T-helper 2 cell treated with Interferon-gamma antibody and Interleukin-4, amounts not matched to agents 100 ng/mL and 5 ng/mL, for 36 hours (primary cell): ENCODE measurements at regions not wholly inside any gene's neighbourhood (a gene's known extent, or its start where the extent isn't known, plus 50 kb on each side); places are given as distances from the start of the nearest gene placed in this dataset.

Source experiments
- intact Hi-C: fragments of 100-400 bp; cut with micrococcal nuclease; formaldehyde crosslinking; loops from one replicate; pipeline ENCODE4 v1.15.1; 2023

DNA sequence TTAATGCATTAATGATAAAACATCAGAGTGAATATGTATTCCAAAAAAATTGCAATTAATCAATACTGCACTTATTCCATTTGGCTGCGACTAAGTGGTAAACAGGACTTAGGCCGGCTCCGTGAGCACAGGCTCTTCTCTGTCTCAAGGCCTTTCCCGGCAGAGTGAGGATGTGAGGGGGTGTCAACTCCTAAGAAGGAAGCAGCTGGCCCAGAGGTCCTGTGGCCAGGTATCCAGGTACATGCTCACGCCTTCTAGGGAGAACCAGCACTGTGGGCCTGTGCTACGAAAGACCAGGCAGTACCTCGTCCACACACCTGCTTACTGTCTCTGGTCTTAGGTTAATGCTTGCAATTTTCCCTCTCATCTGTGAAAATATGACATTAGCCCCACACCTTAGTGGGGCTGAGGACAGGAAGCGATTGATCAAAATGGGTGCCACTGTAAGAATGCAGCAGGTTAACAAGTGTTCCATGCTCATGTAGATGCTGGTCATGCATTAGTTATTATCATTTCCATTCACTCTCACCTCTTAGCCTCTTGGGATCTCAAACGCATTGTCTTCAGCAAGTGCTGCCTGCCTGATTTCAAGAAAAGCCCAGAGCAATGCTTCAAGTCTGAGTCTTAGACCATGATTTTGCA is 175.3 kb downstream of the ABHD5 start:
- intact Hi-C loops, result no loop called here

DNA sequence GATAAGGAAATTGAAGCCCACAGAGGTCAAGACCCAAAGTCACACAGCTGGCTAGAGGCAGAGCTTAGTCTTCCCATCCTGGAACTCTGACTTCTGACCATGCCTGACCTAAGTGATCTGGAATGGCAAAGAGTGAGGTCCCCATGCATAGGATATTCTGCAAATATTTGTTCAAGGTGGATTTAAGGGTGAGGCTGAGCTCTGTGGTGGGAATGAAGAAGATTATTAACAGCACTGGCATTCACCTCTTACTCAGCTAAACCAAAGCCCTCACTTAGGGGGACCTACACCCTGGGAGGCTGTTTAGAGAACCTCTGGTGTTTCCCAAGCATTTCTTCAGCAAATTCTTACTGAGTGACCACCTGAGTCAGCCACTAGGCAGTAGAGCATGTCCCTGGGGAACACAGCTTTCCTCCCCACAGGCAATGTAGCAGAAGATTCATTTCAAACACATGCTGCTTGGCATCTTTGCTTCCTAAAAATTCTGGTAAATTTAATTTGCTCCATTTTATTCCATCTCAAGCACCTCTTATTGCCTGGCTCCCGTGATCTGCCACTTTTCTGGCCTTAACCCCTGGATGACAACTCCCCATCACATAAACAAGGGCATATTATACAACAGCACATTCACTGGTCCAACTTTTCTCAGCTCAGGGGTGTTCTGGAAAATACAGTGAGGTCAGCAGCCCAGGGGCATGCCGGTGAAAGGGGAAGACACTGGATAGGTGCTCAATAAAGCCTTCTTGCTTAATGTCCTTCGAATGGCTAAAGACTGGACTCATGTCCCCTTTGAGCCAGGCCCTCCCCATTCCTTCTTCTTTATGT is 176.0 kb downstream of the ABHD5 start:
- intact Hi-C loops, result no loop called here

DNA sequence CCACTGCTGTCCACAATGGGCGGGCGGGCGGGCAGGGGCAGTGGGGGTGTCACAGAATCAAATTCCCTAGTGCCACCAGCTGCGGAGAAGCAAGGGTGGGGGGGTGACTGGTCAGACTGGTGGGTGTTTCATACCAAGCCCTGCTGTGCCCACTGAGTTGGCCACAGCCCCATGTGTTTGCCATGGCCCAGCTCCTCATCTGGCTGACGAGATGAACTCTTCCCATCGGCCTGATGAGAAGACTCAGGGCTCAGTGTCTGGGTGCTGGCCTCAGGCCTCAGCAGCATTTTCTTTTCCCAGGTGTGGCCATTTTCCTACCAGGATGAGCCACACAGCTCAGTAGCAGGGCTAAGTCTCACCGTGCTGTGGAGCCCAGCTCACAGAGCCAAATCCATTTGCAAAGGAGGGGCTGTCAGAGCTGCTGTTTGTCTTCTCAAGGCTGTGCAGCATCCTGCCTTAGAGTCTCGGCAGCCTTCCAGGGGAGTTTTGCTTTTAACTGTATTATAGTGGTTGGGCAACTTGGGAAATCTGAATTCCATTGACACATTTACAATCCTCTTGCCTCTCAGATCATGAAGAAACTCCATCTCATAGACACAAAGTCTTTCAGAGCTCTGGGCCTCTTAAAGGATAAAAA is 176.8 kb downstream of the ABHD5 start:
- intact Hi-C loops, result no loop called here

GRCh38 chr3:43869491-43869890 is 178.8 kb downstream of the ABHD5 start:
- intact Hi-C loops, result no loop called here

GRCh38 chr3:43870120-43870519 is 179.4 kb downstream of the ABHD5 start:
- intact Hi-C loops, result no loop called here

GRCh38 chr3:43870844-43871626 is 180.3 kb downstream of the ABHD5 start:
- intact Hi-C loops, result no loop called here

DNA sequence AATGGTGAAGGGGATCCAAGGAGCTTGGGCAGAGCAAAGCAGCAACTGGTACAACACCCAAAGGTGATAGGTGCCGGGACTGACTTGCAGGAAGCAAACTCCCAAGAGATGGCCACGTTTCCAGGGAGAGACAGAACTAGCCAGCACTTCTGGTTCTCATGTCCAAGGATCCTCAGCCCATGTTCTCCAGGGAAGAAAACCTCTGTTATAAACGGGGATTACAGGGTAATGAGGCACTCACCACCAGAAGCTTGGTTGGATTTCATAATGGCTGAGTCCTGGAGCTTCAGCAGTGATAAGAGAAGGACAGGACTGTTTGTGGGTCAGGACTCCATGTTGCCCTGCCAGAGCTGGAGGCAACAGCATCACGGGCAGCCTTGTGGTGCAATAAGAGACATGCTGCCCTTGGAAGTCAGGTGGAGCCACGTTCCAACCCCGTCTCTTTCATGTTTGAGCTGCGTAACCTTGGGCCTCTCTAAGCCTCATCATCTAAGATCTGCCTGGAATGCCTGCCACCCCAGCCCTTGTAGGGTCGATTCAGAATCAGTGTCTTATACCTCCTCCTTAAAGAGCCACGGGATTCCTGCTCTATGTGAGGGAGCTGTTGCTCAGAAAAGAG is 181.0 kb downstream of the ABHD5 start:
- intact Hi-C loops, result no loop called here

- intact Hi-C loops, result no loop called here
Observed at GRCh38 chr3:43872301-43872700, 181.6 kb downstream of the ABHD5 start.

DNA sequence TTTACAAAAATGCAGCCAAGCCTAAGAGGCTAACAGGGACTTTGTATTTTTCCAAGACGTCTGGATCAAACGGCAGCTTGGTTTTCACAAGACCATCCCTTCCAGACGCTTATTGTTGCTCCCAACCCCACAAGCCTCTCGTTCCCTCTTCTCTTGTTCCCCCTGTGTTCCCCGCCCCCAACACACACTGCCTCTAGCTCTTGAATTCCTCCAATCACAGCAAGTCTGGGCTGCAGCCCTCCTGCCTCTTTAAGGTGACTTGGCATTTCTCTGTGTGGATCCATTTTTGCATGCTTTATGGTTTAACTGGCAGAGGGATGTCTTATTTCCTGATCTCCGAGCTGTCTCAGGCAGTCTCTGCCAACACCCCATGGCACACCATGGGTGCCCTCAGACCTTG is 182.2 kb downstream of the ABHD5 start:
- intact Hi-C loops, result no loop called here

DNA sequence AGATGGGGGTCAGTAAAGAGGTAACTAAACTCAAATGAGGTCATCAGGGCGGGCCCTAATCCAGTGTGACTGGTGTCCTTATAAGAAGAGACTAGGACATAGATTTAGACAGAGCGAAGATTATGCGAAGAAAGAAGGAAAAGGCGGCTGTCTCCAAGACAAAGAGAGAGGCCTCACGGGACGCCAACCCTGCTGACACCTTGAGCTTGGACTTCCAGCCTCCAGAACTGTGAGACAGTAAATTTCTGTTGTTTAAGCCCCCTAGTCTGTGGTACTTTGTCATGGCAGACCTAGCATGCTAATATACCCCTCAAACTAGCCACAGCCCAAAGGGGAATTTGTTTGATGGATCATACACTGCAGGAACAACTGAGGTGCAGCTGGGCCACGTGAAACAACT is 183.0 kb downstream of the ABHD5 start:
- intact Hi-C loops, result no loop called here

- intact Hi-C loops, result no loop called here
Observed at GRCh38 chr3:43874290-43874689, 183.6 kb downstream of the ABHD5 start.

DNA sequence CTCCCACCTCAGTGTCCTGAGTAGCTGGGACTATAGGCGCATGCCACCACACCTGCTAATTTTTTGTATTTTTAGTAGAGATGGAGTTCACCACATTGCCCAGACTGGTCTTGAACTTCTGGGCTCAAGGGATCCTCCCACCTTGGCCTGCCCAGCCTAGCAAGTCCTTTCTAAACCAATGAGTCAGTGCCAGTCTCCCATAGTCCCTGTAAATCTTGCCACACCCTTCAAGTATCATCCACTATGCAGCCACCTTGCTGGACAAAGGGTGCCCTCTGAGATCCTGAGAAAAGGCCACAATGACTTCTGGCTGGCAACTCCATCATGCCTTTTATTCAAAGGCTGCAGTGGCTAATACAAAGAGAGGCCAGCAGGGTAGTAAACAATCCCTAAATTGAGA is 184.0 kb downstream of the ABHD5 start:
- intact Hi-C loops, result no loop called here

GRCh38 chr3:43876648-43877047 is 185.9 kb downstream of the ABHD5 start:
- intact Hi-C loops, result no loop called here

DNA sequence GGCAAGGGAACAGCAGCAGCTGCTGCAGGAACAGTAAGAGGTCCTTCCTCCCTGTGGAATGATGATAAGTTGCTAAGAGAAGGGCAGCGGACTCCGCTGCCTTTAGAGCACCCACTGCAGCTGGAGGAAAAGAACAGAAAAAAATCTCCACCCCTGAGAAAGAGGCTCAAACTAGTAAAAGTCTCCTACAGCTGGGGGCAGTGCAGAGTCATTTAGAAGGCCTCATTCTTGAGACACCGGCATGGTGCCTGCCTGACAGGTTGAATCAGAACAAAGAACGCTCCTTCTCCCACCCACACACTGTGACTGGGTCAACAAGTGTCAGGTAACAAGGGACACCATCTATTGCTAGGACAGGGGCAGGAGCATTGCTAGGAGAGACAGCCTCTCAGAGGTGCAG is 188.4 kb downstream of the ABHD5 start:
- intact Hi-C loops, result no loop called here

DNA sequence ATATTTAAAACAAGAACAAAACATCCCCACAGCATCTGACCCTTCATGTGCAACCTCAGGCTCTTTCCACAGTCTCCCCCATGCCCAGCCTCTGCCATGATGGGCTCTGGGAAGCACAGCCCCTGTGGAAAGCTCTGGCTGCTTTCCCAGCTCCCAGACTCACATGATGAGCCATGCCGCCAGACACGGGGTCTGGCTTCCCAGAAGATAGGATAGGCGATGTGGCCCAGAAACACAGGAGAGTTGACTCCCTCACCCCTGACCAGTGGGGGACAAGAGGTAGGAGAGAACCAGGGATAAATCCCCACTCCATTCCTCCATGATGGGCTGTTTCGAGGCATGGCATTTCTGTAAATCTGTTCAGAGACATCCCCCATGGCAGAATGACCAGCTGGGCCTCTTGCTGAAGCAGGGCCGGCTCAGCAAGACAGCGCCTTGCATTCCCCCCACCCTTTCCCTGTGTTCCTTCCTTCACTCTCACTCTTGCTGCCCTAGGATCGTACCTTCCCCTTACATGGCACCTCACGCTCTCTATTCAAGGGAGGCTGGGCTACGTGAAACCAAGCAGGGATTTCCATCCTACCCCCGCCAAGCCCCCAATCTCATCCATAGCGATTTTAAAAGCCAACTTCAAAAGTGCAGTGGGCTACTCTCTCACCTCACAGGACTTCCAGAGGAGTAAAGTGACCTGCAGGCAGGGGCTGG is 192.4 kb downstream of the ABHD5 start:
- intact Hi-C loops, result no loop called here

DNA sequence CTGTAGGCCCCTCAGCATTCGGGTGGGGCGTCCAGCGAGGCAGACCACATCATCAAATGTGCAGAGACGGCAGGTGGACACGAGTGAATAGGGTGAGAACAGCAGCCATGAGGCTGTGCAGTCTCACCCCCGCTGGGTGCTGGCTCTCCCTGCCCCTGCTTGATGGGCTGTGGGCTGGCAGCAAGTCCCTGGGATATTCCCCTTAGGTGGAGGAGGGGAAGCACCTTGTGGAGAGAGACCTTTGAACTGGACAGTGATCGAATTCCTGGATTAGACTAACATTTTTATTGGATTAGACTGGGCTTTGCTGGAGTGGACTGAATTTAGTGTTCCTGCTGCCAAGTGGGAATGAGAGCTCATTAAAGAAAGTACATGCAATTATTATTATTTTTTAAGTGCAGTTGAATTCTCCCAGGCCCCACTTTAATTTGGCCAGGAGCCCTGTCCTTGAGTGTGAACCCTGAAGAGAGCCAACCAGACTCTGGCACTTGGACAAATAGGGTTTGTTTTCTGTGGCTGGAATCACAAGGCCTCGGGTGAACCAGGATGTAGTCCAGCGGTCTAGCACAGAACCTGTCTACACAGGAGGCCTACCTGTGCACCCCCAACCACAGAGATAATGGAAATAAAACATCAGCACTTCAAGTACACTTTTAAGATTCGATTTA is 193.1 kb downstream of the ABHD5 start:
- intact Hi-C loops, result no loop called here

- intact Hi-C loops, result no loop called here
Observed at GRCh38 chr3:43884581-43884980, 193.8 kb downstream of the ABHD5 start.

GRCh38 chr3:43885908-43886618 is 195.3 kb downstream of the ABHD5 start:
- intact Hi-C loops, result no loop called here

- intact Hi-C loops, result no loop called here
Observed at GRCh38 chr3:43892061-43892460, 201.3 kb downstream of the ABHD5 start.

GRCh38 chr3:43892526-43892925 is 201.8 kb downstream of the ABHD5 start:
- intact Hi-C loops, result no loop called here
